Hematopoietic multipotent progenitor cell treated with erythropoietin and hydrocortisone succinate and interleukin-3 and kit ligand, for 8 days (in vitro differentiated cells): ENCODE measurements at regions not wholly inside any gene's neighbourhood (a gene's known extent, or its start where the extent isn't known, plus 50 kb on each side); places are given as distances from the start of the nearest gene placed in this dataset.

Source experiments
- DNase-seq: peaks from one replicate; pipeline ENCODE4 v3.0.0-alpha.2; 2015

GRCh38 chr11:115931548-115932083 is 427.4 kb upstream of the CADM1 start:
- DNase-seq = no peak

- DNase-seq = no peak
Measured at GRCh38 chr11:115930886-115931547, 426.8 kb upstream of the CADM1 start.

- no peak for DNase-seq
Measured at GRCh38 chr11:115930291-115930690, 426.1 kb upstream of the CADM1 start.

- DNase-seq = no peak
Measured at GRCh38 chr11:115929618-115930129, 425.5 kb upstream of the CADM1 start.

- DNase-seq = no peak
Measured at GRCh38 chr11:115928811-115929210, 424.6 kb upstream of the CADM1 start.

GRCh38 chr11:115927823-115928329 is 423.7 kb upstream of the CADM1 start:
- DNase-seq = no peak

- DNase-seq = no peak
Measured at GRCh38 chr11:115926601-115927000, 422.4 kb upstream of the CADM1 start.

GRCh38 chr11:115926138-115926537 is 421.9 kb upstream of the CADM1 start:
- no peak for DNase-seq

GRCh38 chr11:115925568-115926090 is 421.4 kb upstream of the CADM1 start:
- no peak for DNase-seq

GRCh38 chr11:115924744-115925567 is 420.7 kb upstream of the CADM1 start:
- no peak for DNase-seq

GRCh38 chr11:115922876-115923275 is 418.7 kb upstream of the CADM1 start:
- DNase-seq = no peak

GRCh38 chr11:115921986-115922385 is 417.8 kb upstream of the CADM1 start:
- DNase-seq = no peak

- DNase-seq = no peak
Measured at GRCh38 chr11:115921540-115921939, 417.3 kb upstream of the CADM1 start.

- DNase-seq = no peak
Measured at GRCh38 chr11:115920841-115921480, 416.7 kb upstream of the CADM1 start.

GRCh38 chr11:115920092-115920461 is 415.9 kb upstream of the CADM1 start:
- no peak for DNase-seq

GRCh38 chr11:115919341-115920091 is 415.3 kb upstream of the CADM1 start:
- DNase-seq = no peak

GRCh38 chr11:115918576-115918975 is 414.4 kb upstream of the CADM1 start:
- no peak for DNase-seq

- no peak for DNase-seq
Measured at GRCh38 chr11:115916608-115917007, 412.4 kb upstream of the CADM1 start.

GRCh38 chr11:115912484-115912945 is 408.3 kb upstream of the CADM1 start:
- DNase-seq = no peak

GRCh38 chr11:115911613-115912346 is 407.6 kb upstream of the CADM1 start:
- no peak for DNase-seq

GRCh38 chr11:115910379-115910778 is 406.2 kb upstream of the CADM1 start:
- no peak for DNase-seq
